Neural crest cell (in vitro differentiated cells): ENCODE measurements at regions not wholly inside any gene's neighbourhood (a gene's known extent, or its start where the extent isn't known, plus 50 kb on each side); places are given as distances from the start of the nearest gene placed in this dataset.
"Not testable (repeated sequence)": the region's sequence is repeated elsewhere in the genome, so short reads cannot be mapped to it uniquely, and the experiment has no call there.

Source experiments
- DNase-seq: peaks from one replicate; pipeline ENCODE4 v3.0.0; 2021; ENCODE audit warnings: low read depth, mixed read lengths, low spot score
- H3K27ac Mint-ChIP-seq: one replicate; pipeline ENCODE4 v1.8.0; 2021; ENCODE audit warnings: mild to moderate bottlenecking, mixed read lengths; ENCODE audit not compliant: unreplicated experiment
- H3K27me3 Mint-ChIP-seq: 2 replicates; pipeline ENCODE4 v1.8.0; 2021; ENCODE audit warnings: low read depth, mild to moderate bottlenecking, mixed read lengths
- H3K36me3 Mint-ChIP-seq: 2 replicates; pipeline ENCODE4 v1.8.0; 2021; ENCODE audit warnings: low read depth, mild to moderate bottlenecking, mixed read lengths
- H3K4me1 Mint-ChIP-seq: 2 replicates; pipeline ENCODE4 v1.8.0; 2021; ENCODE audit warnings: mixed read lengths
- H3K4me3 Mint-ChIP-seq: one replicate; pipeline ENCODE4 v1.8.0; 2021; ENCODE audit warnings: mild to moderate bottlenecking, mixed read lengths
- H3K9me3 Mint-ChIP-seq: 2 replicates; pipeline ENCODE4 v1.8.0; 2021; ENCODE audit warnings: mixed read lengths
- TF ChIP-seq, protein P1 (sequence below): fragments of 200-600 bp; sonication (generic); conservative IDR thresholded peaks from 2 replicates; pipeline ENCODE4 v1.5.0; 2021; ENCODE audit warnings: antibody characterized with exemption, mild to moderate bottlenecking

DNA sequence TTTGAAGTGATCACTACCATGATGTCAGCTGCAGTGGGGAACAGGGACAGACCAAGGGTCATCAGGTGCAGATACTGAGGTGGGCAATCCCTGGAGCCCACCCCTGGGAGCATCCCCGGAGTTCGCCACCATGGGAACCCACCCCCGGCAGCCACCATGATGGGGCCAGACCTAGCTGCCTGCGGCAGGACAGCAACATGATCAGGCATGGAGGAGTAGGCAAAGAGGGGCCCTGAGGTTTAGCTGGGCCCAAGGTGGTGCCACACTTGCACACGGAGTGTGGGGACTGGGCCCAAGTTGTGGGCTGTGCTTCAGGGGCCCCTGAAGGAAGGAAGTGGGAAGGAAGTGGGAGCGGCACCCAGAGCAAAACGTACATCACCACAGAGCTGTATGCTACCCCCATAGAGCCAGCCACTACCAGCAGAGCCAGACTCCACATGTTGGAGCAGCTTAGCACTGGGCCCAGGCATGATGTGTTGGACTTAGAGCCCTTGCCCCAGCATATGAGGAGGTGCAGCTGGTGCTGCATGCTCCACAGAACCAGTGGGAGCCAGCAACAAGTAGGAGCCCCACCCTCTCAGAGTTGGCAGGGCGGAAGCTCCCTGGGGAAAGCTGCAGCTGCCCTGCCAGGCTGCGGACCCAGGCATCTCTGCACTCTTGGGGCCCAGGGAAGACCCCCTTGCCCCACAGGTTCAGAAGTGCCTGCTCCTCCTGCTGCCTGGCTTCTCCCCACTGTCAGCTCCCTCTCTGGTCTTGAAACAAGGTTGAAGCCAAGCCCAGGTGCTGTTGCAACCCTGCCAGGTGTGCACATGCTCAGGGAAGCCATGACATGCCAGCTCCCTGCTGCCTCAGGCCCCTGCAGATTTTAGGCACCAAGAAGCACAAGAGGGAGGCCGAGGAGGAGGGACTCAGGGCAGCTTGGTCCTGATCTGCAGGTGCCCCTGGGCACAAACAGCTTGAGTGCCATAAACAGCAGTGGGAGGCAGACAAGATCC is 515.3 kb downstream of the ZBBX start:
- no peak for DNase-seq
- no peaks in the 10 kb centered on the region for H3K36me3 Mint-ChIP-seq
- TF ChIP-seq, protein P1, sequence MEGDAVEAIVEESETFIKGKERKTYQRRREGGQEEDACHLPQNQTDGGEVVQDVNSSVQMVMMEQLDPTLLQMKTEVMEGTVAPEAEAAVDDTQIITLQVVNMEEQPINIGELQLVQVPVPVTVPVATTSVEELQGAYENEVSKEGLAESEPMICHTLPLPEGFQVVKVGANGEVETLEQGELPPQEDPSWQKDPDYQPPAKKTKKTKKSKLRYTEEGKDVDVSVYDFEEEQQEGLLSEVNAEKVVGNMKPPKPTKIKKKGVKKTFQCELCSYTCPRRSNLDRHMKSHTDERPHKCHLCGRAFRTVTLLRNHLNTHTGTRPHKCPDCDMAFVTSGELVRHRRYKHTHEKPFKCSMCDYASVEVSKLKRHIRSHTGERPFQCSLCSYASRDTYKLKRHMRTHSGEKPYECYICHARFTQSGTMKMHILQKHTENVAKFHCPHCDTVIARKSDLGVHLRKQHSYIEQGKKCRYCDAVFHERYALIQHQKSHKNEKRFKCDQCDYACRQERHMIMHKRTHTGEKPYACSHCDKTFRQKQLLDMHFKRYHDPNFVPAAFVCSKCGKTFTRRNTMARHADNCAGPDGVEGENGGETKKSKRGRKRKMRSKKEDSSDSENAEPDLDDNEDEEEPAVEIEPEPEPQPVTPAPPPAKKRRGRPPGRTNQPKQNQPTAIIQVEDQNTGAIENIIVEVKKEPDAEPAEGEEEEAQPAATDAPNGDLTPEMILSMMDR, result no peak
- no peak overlapping the region for H3K4me3 Mint-ChIP-seq
- no peaks in the 10 kb centered on the region for H3K27me3 Mint-ChIP-seq
- peaks cover 4% of the 10 kb centered on the region for H3K9me3 Mint-ChIP-seq
- no peaks in the 10 kb centered on the region for H3K4me1 Mint-ChIP-seq
- H3K27ac Mint-ChIP-seq, result no peak overlapping the region

DNA sequence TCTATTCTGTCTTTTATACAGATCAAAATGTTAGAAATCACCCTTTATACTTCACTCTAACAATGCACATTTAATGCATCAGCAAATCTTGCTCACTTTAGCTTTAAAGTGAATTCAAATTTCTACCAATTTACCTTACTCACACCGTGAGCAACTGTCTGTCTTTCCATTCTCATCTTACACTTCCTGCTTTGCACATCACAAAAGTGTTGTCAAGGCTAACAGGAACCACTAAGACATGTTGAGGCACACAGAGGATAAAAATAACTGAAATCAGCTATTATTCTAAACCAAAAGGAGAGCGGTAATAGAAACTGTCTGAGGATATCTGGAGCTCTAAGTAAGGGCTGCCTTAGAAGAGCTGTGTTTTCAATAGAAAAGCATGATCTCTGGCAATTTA is 519.9 kb downstream of the ZBBX start:
- Mint-ChIP-seq H3K4me1 (no peaks in the 10 kb centered on the region), H3K27me3 (no peaks in the 10 kb centered on the region), H3K27ac (no peak overlapping the region), H3K9me3 (no peaks in the 10 kb centered on the region), H3K36me3 (no peaks in the 10 kb centered on the region), H3K4me3 (no peak overlapping the region)
- TF ChIP-seq, protein P1, result no peak
- no peak for DNase-seq

GRCh38 chr3:166844329-166844728 is 535.8 kb downstream of the ZBBX start:
- H3K4me1 Mint-ChIP-seq, result no peaks in the 10 kb centered on the region
- no peak overlapping the region for H3K27ac Mint-ChIP-seq
- DNase-seq, result no peak
- no peaks in the 10 kb centered on the region for H3K36me3 Mint-ChIP-seq
- no peak overlapping the region for H3K4me3 Mint-ChIP-seq
- TF ChIP-seq, protein P1, result no peak
- no peaks in the 10 kb centered on the region for H3K27me3 Mint-ChIP-seq
- peaks cover 7% of the 10 kb centered on the region for H3K9me3 Mint-ChIP-seq

- DNase-seq, H3K27me3 Mint-ChIP-seq, H3K27ac Mint-ChIP-seq, H3K4me3 Mint-ChIP-seq, H3K9me3 Mint-ChIP-seq, H3K4me1 Mint-ChIP-seq, H3K36me3 Mint-ChIP-seq: not testable (repeated sequence)
Measured at GRCh38 chr3:166842784-166843183, 537.3 kb downstream of the ZBBX start.

DNA sequence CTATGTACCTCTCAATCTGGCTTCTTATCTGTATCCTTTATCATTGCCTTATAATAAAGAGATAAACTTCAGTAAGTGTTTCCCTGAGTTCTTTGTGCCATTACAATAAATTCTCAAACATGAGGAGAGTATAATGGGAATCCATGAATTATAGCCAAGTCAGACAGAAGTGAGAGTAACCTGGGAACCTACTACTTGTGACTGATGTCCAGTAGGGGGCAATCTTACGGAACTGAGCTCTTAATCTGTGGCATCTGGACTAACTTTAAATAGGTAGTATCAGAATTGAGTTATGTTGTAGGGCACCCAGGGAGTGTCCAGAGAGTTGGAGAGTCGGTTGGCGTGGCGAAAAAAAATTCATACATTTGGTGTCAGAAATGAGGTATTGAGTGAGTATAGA is 542.6 kb downstream of the ZBBX start:
- Mint-ChIP-seq H3K27me3 (no peaks in the 10 kb centered on the region), H3K9me3 (no peaks in the 10 kb centered on the region), H3K4me1 (no peaks in the 10 kb centered on the region), H3K27ac (no peak overlapping the region), H3K36me3 (no peaks in the 10 kb centered on the region), H3K4me3 (no peak overlapping the region)
- DNase-seq, result peak; percentile 3
- TF ChIP-seq, protein P1, result peak; percentile 62

DNA sequence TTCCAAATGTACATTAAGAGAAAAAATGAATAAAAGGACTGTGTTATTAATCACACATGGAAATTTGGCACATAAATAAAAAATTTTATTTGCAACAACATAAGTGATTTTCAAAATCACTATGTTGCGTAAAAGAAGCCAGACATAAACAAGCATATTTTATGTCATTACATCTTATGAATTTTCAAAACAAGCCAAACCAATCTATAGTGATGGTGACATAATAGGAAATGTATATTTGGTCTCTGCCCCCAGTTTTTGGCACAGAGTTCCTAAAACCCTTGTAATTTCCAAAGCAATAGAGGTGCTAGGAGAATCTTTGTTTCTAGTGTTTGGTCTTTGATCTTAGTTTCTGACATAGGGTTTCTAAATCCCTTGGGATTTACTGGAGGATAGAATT is 543.3 kb downstream of the ZBBX start:
- H3K27me3 Mint-ChIP-seq, result no peaks in the 10 kb centered on the region
- no peak overlapping the region for H3K4me3 Mint-ChIP-seq
- DNase-seq, result no peak
- TF ChIP-seq, protein P1, result no peak
- H3K4me1 Mint-ChIP-seq, result no peaks in the 10 kb centered on the region
- H3K9me3 Mint-ChIP-seq, result no peaks in the 10 kb centered on the region
- no peak overlapping the region for H3K27ac Mint-ChIP-seq
- H3K36me3 Mint-ChIP-seq, result no peaks in the 10 kb centered on the region
